SK-N-SH (cell line): ENCODE measurements at regions not wholly inside any gene's neighbourhood (a gene's known extent, or its start where the extent isn't known, plus 50 kb on each side); places are given as distances from the start of the nearest gene placed in this dataset.

Source experiments
- CTCF ChIA-PET: fragments of 300-600, 350-600 bp; formaldehyde crosslinking; extraction: SDS; loops from one replicate; lab custom pipeline; 2021; lab: Yijun Ruan, JAX
- POLR2A ChIA-PET: fragments of 350-600 bp; sonication (Branson Sonifier 250); formaldehyde crosslinking; extraction: SDS; loops from one replicate; lab custom pipeline; 2020; ENCODE audit warnings: antibody characterized with exemption, inconsistent platforms; lab: Yijun Ruan, JAX
- DNase-seq: peaks from one replicate; pipeline ENCODE4 v3.0.0; 2012
- H2AFZ ChIP-seq: fragments of 200-600 bp; sonication (generic); 2 replicates; pipeline ENCODE4 v1.8.1; 2016; ENCODE audit warnings: antibody characterized with exemption, mild to moderate bottlenecking, low read depth
- H3F3A ChIP-seq: fragments of 200-600 bp; sonication (generic); replicated peaks from 2 replicates; pipeline ENCODE3; 2016; ENCODE audit warnings: antibody characterized with exemption, mild to moderate bottlenecking; ENCODE audit not compliant: insufficient read depth
- H3K27ac ChIP-seq, 2 experiments: fragments of 200-500 bp in 1 of 2; fragments of 200-600 bp in 1 of 2; sonication (Bioruptor generic) in 1 of 2; sonication (generic), shearing (Covaris generic) in 1 of 2; 2 replicates each; pipeline versions ENCODE4 v1.5.1 to v1.6.1; 2014 to 2016; ENCODE audit warnings: low read depth in 2 of 2, inconsistent platforms in 1 of 2, low read length in 1 of 2, mild to moderate bottlenecking in 1 of 2, mixed read lengths in 1 of 2
- H3K27me3 ChIP-seq: fragments of 200-600 bp; sonication (generic), shearing (Covaris generic); 2 replicates; pipeline ENCODE4 v1.6.1; 2016; ENCODE audit warnings: mixed run types; ENCODE audit not compliant: insufficient read depth
- H3K36me3 ChIP-seq, 2 experiments: fragments of 200-500 bp in 1 of 2; fragments of 200-600 bp in 1 of 2; sonication (Bioruptor generic) in 1 of 2; sonication (generic) in 1 of 2; replicated peaks in 1 of 2; 2 replicates each; pipeline versions ENCODE3 to v1.5.1; 2014 to 2016; ENCODE audit warnings: low read length in 1 of 2, mild to moderate bottlenecking in 1 of 2; ENCODE audit not compliant: insufficient read depth in 2 of 2, control insufficient read depth in 1 of 2
- H3K4me1 ChIP-seq, 2 experiments: fragments of 200-500 bp in 1 of 2; fragments of 200-600 bp in 1 of 2; sonication (Bioruptor generic) in 1 of 2; sonication (generic), shearing (Covaris generic) in 1 of 2; 2 replicates each; pipeline versions ENCODE4 v1.5.1 to v1.6.1; 2014 to 2016; ENCODE audit warnings: low read depth in 1 of 2, low read length in 1 of 2, mixed run types in 1 of 2; ENCODE audit not compliant: insufficient read depth in 2 of 2, control insufficient read depth in 1 of 2
- H3K4me2 ChIP-seq: fragments of 200-600 bp; sonication (generic), shearing (Covaris generic); 2 replicates; pipeline ENCODE4 v1.6.1; 2017; ENCODE audit warnings: mixed run types
- H3K4me3 ChIP-seq, 2 experiments: fragments of 200-500 bp in 1 of 2; fragments of 200-600 bp in 1 of 2; sonication (Bioruptor generic) in 1 of 2; sonication (generic), shearing (Covaris generic) in 1 of 2; 2 replicates each; pipeline versions ENCODE4 v1.5.1 to v1.8.1; 2014 to 2016; ENCODE audit warnings: low read depth in 2 of 2, inconsistent platforms in 1 of 2, low read length in 1 of 2, mild to moderate bottlenecking in 1 of 2, mixed read lengths in 1 of 2, moderate library complexity in 1 of 2
- H3K79me2 ChIP-seq: fragments of 200-600 bp; sonication (generic); 2 replicates; pipeline ENCODE4 v1.8.1; 2017; ENCODE audit warnings: mild to moderate bottlenecking; ENCODE audit not compliant: insufficient read depth
- H3K9ac ChIP-seq: fragments of 200-600 bp; sonication (generic); 2 replicates; pipeline ENCODE4 v1.6.1; 2017; ENCODE audit warnings: mixed run types
- H3K9me2 ChIP-seq: fragments of 200-600 bp; sonication (generic); 2 replicates; pipeline ENCODE4 v1.6.1; 2017; ENCODE audit warnings: mixed run types
- H3K9me3 ChIP-seq: fragments of 200-600 bp; sonication (generic); 2 replicates; pipeline ENCODE4 v1.6.1; 2017; ENCODE audit warnings: mixed run types, mild to moderate bottlenecking, moderate library complexity
- H4K20me1 ChIP-seq: fragments of 200-600 bp; sonication (generic); 2 replicates; pipeline ENCODE4 v1.6.1; 2017; ENCODE audit warnings: mild to moderate bottlenecking, mixed run types; ENCODE audit not compliant: insufficient read depth
- ELF1 ChIP-seq: IDR thresholded peaks from 2 replicates; pipeline ENCODE4 v1.4.0; 2012
- EP300 ChIP-seq, 2 experiments: IDR thresholded peaks; 2 replicates each; pipeline versions ENCODE4 v1.4.0 to v1.6.1; 2012; ENCODE audit warnings: borderline replicate concordance in 1 of 2, low read depth in 1 of 2, low read length in 1 of 2
- FOXM1 ChIP-seq: IDR thresholded peaks from 2 replicates; pipeline ENCODE4 v1.4.0; 2012; ENCODE audit warnings: low read depth, mild to moderate bottlenecking
- GABPA ChIP-seq: IDR thresholded peaks from 2 replicates; pipeline ENCODE4 v1.4.0; 2012; ENCODE audit warnings: low read depth, mild to moderate bottlenecking
- GATA2 ChIP-seq: sonication (generic); formaldehyde crosslinking; IDR thresholded peaks from 2 replicates; pipeline ENCODE4 v1.5.0; 2020; ENCODE audit warnings: mild to moderate bottlenecking, missing genetic modification reagents
- IRF3 ChIP-seq: fragments of 150-350 bp; IDR thresholded peaks from 2 replicates; pipeline ENCODE4 v1.6.1; 2016; ENCODE audit warnings: mild to moderate bottlenecking, low read depth, low read length
- JUND ChIP-seq: IDR thresholded peaks from 2 replicates; pipeline ENCODE4 v1.4.0; 2012
- NFIC ChIP-seq: IDR thresholded peaks from 2 replicates; pipeline ENCODE4 v1.4.0; 2012; ENCODE audit warnings: borderline replicate concordance
- NRF1 ChIP-seq: IDR thresholded peaks from 2 replicates; pipeline ENCODE4 v1.6.1; 2012; ENCODE audit warnings: low read depth, mild to moderate bottlenecking, low read length
- POLR2AphosphoS5 ChIP-seq: IDR thresholded peaks from 2 replicates; pipeline ENCODE4 v1.6.1; 2012; ENCODE audit warnings: low read depth, low read length
- REST ChIP-seq: IDR thresholded peaks from 2 replicates; pipeline ENCODE4 v1.6.1; 2012; ENCODE audit warnings: mild to moderate bottlenecking, low read depth, low read length, moderate library complexity
- RXRA ChIP-seq: IDR thresholded peaks from 2 replicates; pipeline ENCODE4 v1.4.0; 2012; ENCODE audit warnings: low read depth, mild to moderate bottlenecking, borderline replicate concordance
- TAF1 ChIP-seq: IDR thresholded peaks from 2 replicates; pipeline ENCODE4 v1.6.1; 2012; ENCODE audit warnings: low read depth, mild to moderate bottlenecking, low read length, moderate library complexity, borderline replicate concordance
- TCF12 ChIP-seq: IDR thresholded peaks from 2 replicates; pipeline ENCODE4 v1.4.0; 2012
- USF1 ChIP-seq: IDR thresholded peaks from 2 replicates; pipeline ENCODE4 v1.4.0; 2012; ENCODE audit warnings: low read depth, borderline replicate concordance
- USF2 ChIP-seq: fragments of 150-350 bp; IDR thresholded peaks from 2 replicates; pipeline ENCODE4 v1.6.1; 2017; ENCODE audit warnings: antibody characterized with exemption, low read length, low read depth, borderline replicate concordance
- YY1 ChIP-seq: IDR thresholded peaks from 2 replicates; pipeline ENCODE4 v1.4.0; 2012; ENCODE audit warnings: low read depth, mild to moderate bottlenecking
- WGBS: methylation state at CpG from one replicate; pipeline ENCODE4 v1.1.6; 2017; ENCODE audit warnings: low lambda C conversion rate; 5-methylcytosine and 5-hydroxymethylcytosine counted together

- Histone ChIP-seq H3K4me1 (peaks cover 0 to 3% of the 10 kb centered on the region in 2 experiments; a peak in 1 of 4 replicates), H3K79me2 (no peaks in the 10 kb centered on the region), H3K27me3 (peaks cover 19% of the 10 kb centered on the region; the same call in 1 of the 2 replicates), H2AFZ (no peak overlapping the region), H3K4me3 (no peak overlapping the region), H3K9me3 (no peaks in the 10 kb centered on the region), H3K9me2 (no peaks in the 10 kb centered on the region), H3K4me2 (no peak overlapping the region), H4K20me1 (no peaks in the 10 kb centered on the region), H3K36me3 (no peaks in the 10 kb centered on the region), H3K9ac (no peak overlapping the region), H3F3A (no peaks in the 10 kb centered on the region), H3K27ac (no peak overlapping the region)
- CTCF ChIA-PET, result no interaction called here
- DNase-seq, result no peak
- TF ChIP-seq NFIC (no peak), YY1 (no peak), USF1 (no peak), USF2 (no peak), TCF12 (no peak), FOXM1 (no peak), IRF3 (no peak), TAF1 (no peak), JUND (no peak), EP300 (IDR thresholded peaks at IDR 0.05; ENCODE audit: borderline replicate concordance in 1 of 2, low read depth in 1 of 2, low read length in 1 of 2) (no peak), RXRA (no peak), NRF1 (no peak)
- 13% methylated on average over 3 of the region's 3 CpGs for WGBS
- POLR2A ChIA-PET, result no interaction called here
Measured at GRCh38 chr20:17856024-17856564, 112.5 kb downstream of the SNX5 start.

GRCh38 chr20:17854307-17854903 is 114.2 kb downstream of the SNX5 start:
- Histone ChIP-seq H3K4me2 (no peak overlapping the region), H3K79me2 (no peaks in the 10 kb centered on the region), H2AFZ (no peak overlapping the region), H3K4me3 (no peak overlapping the region), H4K20me1 (no peaks in the 10 kb centered on the region), H3K27me3 (0 out of 2 replicates have a peak, but pooled peaks cover 6% of the 10 kb centered on the region), H3K4me1 (peaks cover 0 to 3% of the 10 kb centered on the region in 2 experiments; a peak in 1 of 4 replicates), H3F3A (peaks cover 6% of the 10 kb centered on the region), H3K27ac (no peak overlapping the region), H3K36me3 (no peaks in the 10 kb centered on the region), H3K9ac (no peak overlapping the region), H3K9me3 (no peaks in the 10 kb centered on the region), H3K9me2 (no peaks in the 10 kb centered on the region)
- TF ChIP-seq REST (no peak), NFIC (peak; percentile 36; the same call in 1 of the 2 replicates), ELF1 (no peak), POLR2AphosphoS5 (no peak), GATA2 (no peak), EP300 (IDR thresholded peaks at IDR 0.05; ENCODE audit: borderline replicate concordance in 1 of 2, low read depth in 1 of 2, low read length in 1 of 2) (no peak), GABPA (peak; percentile 36; the same call in 1 of the 2 replicates)
- 37% methylated on average over 3 of the region's 4 CpGs for WGBS
- CTCF ChIA-PET, result interaction anchor here (1.0 to 1.1 kb wide), 2 partner anchors 9 to 20 kb away, joined by 3 read pairs; no protein-coding TSS in a partner anchor
- POLR2A ChIA-PET, result interaction anchor here (1.1 kb wide), 1 partner anchor 20 kb away, joined by 3 read pairs; no protein-coding TSS in a partner anchor
- peak; percentile 72 for DNase-seq
